Stomach (tissue), 8 donors: ENCODE measurements at regions not wholly inside any gene's neighbourhood (a gene's known extent, or its start where the extent isn't known, plus 50 kb on each side); places are given as distances from the start of the nearest gene placed in this dataset.

Experiments
- DNase-seq, 2 donors: peaks; one replicate each; pipeline versions ENCODE4 v3.0.0 to v3.0.0-alpha.2; 2013 to 2019
- H3K27ac ChIP-seq, 5 donors: fragments of 200-600 bp in 4 of 5; sonication (generic) in 4 of 5; one replicate each; pipeline ENCODE4 v1.5.1; 2013 to 2019; ENCODE audit warnings: mild to moderate bottlenecking in 1 of 5, moderate library complexity in 1 of 5
- H3K27me3 ChIP-seq, 3 donors: fragments of 200-600 bp; sonication (generic); one replicate each; pipeline ENCODE4 v1.5.1; 2017 to 2019; ENCODE audit warnings: mixed run types in 1 of 3
- H3K36me3 ChIP-seq, 4 donors: fragments of 200-600 bp; sonication (generic); 1 replicate in 3 of 4; 2 replicates in 1 of 4; pipeline ENCODE4 v1.5.1; 2016 to 2019
- H3K4me1 ChIP-seq, 4 donors: fragments of 200-600 bp; sonication (generic); one replicate each; pipeline ENCODE4 v1.5.1; 2016 to 2019
- H3K4me3 ChIP-seq, 4 donors: fragments of 200-600 bp; sonication (generic) in 3 of 4; one replicate each; pipeline ENCODE4 v1.5.1; 2016 to 2019; ENCODE audit warnings: mild to moderate bottlenecking in 1 of 4
- H3K9me3 ChIP-seq, 4 donors: fragments of 200-600 bp; sonication (generic); one replicate each; pipeline ENCODE4 v1.5.1; 2016 to 2019
- CTCF ChIP-seq, 7 experiments: fragments of 450-650 bp in 4 of 7; fragments of 200-600 bp in 3 of 7; sonication (generic) in 3 of 7; IDR thresholded peaks; one replicate each; pipeline ENCODE4 v1.5.1; 2016 to 2019; ENCODE audit warnings: antibody characterized with exemption in 7 of 7, control low read depth in 2 of 7, mild to moderate bottlenecking in 1 of 7
- EP300 ChIP-seq: sonication (generic); formaldehyde crosslinking; IDR thresholded peaks from one replicate; pipeline ENCODE4 v1.6.1; 2017; ENCODE audit warnings: antibody characterized with exemption
- POLR2A ChIP-seq, 4 donors: fragments of 450-650 bp; IDR thresholded peaks; one replicate each; pipeline ENCODE4 v1.6.1; 2016; ENCODE audit warnings: antibody characterized with exemption in 4 of 4, control low read depth in 2 of 4, mild to moderate bottlenecking in 1 of 4, moderate library complexity in 1 of 4
- POLR2AphosphoS5 ChIP-seq, 3 donors: sonication (generic); formaldehyde crosslinking; IDR thresholded peaks; one replicate each; pipeline ENCODE4 v1.6.1; 2016; ENCODE audit warnings: antibody characterized with exemption in 3 of 3
- WGBS, 5 donors: extraction: QIAGEN DNeasy Blood & Tissue Kit in 3 of 5; methylation state at CpG; one replicate each; pipeline versions ENCODE4 v1.1.5 to v1.1.7; 2013 to 2018; 5-methylcytosine and 5-hydroxymethylcytosine counted together
- intact Hi-C: fragments of 100-400 bp; cut with DNase I; formaldehyde crosslinking; loops from one replicate; pipeline ENCODE4 v1.15.1; 2023; ENCODE audit warnings: low total_unique reads
- donor health status: healthy with polysubstance abuse.
- donor health status: Bipolar disorder and iron deficiency.
- donor health status: healthy.

- H3K4me3 ChIP-seq, result no peak overlapping the region
- WGBS, 5 donors, result 59 to 87% (median 71%) methylated on average over 2 of the region's 2 CpGs
- no peaks in the 10 kb centered on the region for H3K36me3 ChIP-seq
- no peak for TF ChIP-seq CTCF (IDR thresholded peaks at IDR 0.05)
- TF ChIP-seq EP300, result no peak
- TF ChIP-seq POLR2A (IDR thresholded peaks at IDR 0.05), result no peak
- TF ChIP-seq POLR2AphosphoS5 (IDR thresholded peaks at IDR 0.05), result no peak
- intact Hi-C loops, result no loop called here
- no peak overlapping the region for H3K27ac ChIP-seq
- no peaks in the 10 kb centered on the region for H3K4me1 ChIP-seq
- no peaks in the 10 kb centered on the region for H3K9me3 ChIP-seq
- no peaks in the 10 kb centered on the region for H3K27me3 ChIP-seq
- no peak for DNase-seq
These were observed 1138.0 kb upstream of the SLC10A2 start for GRCh38 chr13:104204177-104204576.

DNA sequence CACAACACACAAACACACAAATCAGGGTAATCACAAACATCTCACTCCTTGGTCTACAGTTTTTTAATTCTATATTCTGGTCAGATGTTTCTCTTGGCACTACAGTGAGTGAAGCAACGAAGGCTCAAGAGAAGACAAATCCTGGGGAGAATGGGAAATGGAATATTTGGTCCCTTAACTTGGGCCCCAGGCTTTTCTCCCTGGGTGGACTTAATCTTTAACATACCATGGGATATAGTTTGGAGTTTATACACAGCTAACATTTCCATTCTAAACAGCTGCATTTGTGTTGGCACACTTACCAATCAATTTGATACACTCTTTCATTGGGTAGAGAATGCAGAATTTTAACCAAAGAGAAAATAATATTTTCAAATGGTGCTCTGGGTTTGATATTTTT is 1132.6 kb upstream of the SLC10A2 start:
- no peak for DNase-seq
- no peaks in the 10 kb centered on the region for H3K36me3 ChIP-seq
- no peaks in the 10 kb centered on the region for H3K27me3 ChIP-seq
- H3K27ac ChIP-seq, result no peak overlapping the region
- WGBS, 5 donors, result 60 to 76% (median 64%) methylated on average over 1 of the region's 1 CpG
- no peak overlapping the region for H3K4me3 ChIP-seq
- intact Hi-C loops, result no loop called here
- no peaks in the 10 kb centered on the region for H3K4me1 ChIP-seq
- TF ChIP-seq CTCF (IDR thresholded peaks at IDR 0.05) (no peak), EP300 (no peak), POLR2AphosphoS5 (IDR thresholded peaks at IDR 0.05) (no peak), POLR2A (IDR thresholded peaks at IDR 0.05) (no peak)
- peaks cover 0 to 5% (median 0%) of the 10 kb centered on the region in 4 donors for H3K9me3 ChIP-seq

- TF ChIP-seq POLR2AphosphoS5 (IDR thresholded peaks at IDR 0.05) (no peak), EP300 (no peak), POLR2A (IDR thresholded peaks at IDR 0.05) (no peak), CTCF (IDR thresholded peaks at IDR 0.05) (no peak)
- WGBS, 5 donors, result 68 to 82% (median 80%) methylated on average over 5 of the region's 5 CpGs
- no peak overlapping the region for H3K4me3 ChIP-seq
- no peaks in the 10 kb centered on the region for H3K27me3 ChIP-seq
- DNase-seq, result no peak
- H3K9me3 ChIP-seq, result peaks cover 0 to 15% (median 2%) of the 10 kb centered on the region in 4 donors
- intact Hi-C loops, result no loop called here
- no peaks in the 10 kb centered on the region for H3K4me1 ChIP-seq
- no peaks in the 10 kb centered on the region for H3K36me3 ChIP-seq
- H3K27ac ChIP-seq, result no peak overlapping the region
These were observed 1130.4 kb upstream of the SLC10A2 start for GRCh38 chr13:104196611-104197010.

GRCh38 chr13:104181526-104182231 is 1115.5 kb upstream of the SLC10A2 start:
- no peaks in the 10 kb centered on the region for H3K9me3 ChIP-seq
- intact Hi-C loops, result no loop called here
- WGBS, 5 donors, result 79 to 91% (median 85%) methylated on average over 3 of the region's 3 CpGs
- no peaks in the 10 kb centered on the region for H3K4me1 ChIP-seq
- no peak overlapping the region for H3K4me3 ChIP-seq
- no peak overlapping the region for H3K27ac ChIP-seq
- no peak for DNase-seq
- TF ChIP-seq POLR2AphosphoS5 (IDR thresholded peaks at IDR 0.05) (no peak), POLR2A (IDR thresholded peaks at IDR 0.05) (no peak), CTCF (IDR thresholded peaks at IDR 0.05) (no peak), EP300 (no peak)
- no peaks in the 10 kb centered on the region for H3K36me3 ChIP-seq
- H3K27me3 ChIP-seq, result no peaks in the 10 kb centered on the region
